OCI-LY7 (cell line): ENCODE measurements at regions not wholly inside any gene's neighbourhood (a gene's known extent, or its start where the extent isn't known, plus 50 kb on each side); places are given as distances from the start of the nearest gene placed in this dataset.

Experiments used
- CTCF ChIP-seq: fragments of 200-600 bp; sonication (generic); conservative IDR thresholded peaks from 2 replicates; pipeline ENCODE4 v1.5.1; 2014; ENCODE audit warnings: mild to moderate bottlenecking, antibody characterized with exemption, low read length, moderate library complexity, mixed read lengths
- EZH2phosphoT487 ChIP-seq: fragments of 200-600 bp; sonication (generic); IDR thresholded peaks from 2 replicates; pipeline ENCODE4 v1.6.1; 2018; ENCODE audit warnings: low read depth, borderline replicate concordance, mild to moderate bottlenecking, mixed run types, antibody characterized with exemption, low read length, moderate library complexity, mixed read lengths

GRCh38 chr3:189092547-189092946 lies 79.2 kb upstream of the TPRG1 start:
- TF ChIP-seq CTCF (no peak), EZH2phosphoT487 (no peak)
